HG02759 (cell line): ENCODE measurements at regions not wholly inside any gene's neighbourhood (a gene's known extent, or its start where the extent isn't known, plus 50 kb on each side); places are given as distances from the start of the nearest gene placed in this dataset.
"Not testable (repeated sequence)": the region's sequence is repeated elsewhere in the genome, so short reads cannot be mapped to it uniquely, and the experiment has no call there.

ENCODE experiments used
- ATAC-seq: cut with Tn5 transposase; IDR thresholded peaks from one replicate; pipeline ENCODE4 v1.9.1; 2021; ENCODE audit warnings: mild to moderate bottlenecking, moderate library complexity; ENCODE audit not compliant: unreplicated experiment

- no peak for ATAC-seq
Measured at GRCh38 chr3:125695688-125696087, 100.4 kb upstream of the OSBPL11 start.

GRCh38 chr3:125697126-125697525, 101.8 kb upstream of the OSBPL11 start:
- ATAC-seq: not testable (repeated sequence)

- not testable (repeated sequence) for ATAC-seq
Measured at GRCh38 chr3:125697979-125698640, 102.8 kb upstream of the OSBPL11 start.

DNA sequence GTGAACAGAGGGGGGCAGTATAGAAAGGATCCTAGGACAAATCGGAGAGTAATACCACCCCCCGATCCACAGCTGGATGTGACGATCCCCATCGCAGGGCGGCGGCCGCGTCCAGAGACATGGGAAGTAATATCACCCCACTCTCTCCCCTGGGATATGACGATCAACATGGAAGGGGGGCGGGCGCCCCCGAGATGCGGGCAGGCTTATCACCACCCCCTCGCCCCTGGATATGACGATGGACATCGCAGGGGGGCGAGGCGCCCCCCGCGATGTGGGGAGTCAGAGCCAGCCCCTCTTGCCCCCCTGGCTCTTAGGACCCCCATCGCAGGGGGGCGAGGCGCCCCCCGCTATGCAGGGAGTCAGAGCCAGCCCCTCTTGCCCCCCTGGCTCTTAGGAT, 120.4 kb upstream of the OSBPL11 start:
- ATAC-seq: no peak

- not testable (repeated sequence) for ATAC-seq
Measured at GRCh38 chr3:125732151-125732550, 136.9 kb upstream of the OSBPL11 start.

DNA sequence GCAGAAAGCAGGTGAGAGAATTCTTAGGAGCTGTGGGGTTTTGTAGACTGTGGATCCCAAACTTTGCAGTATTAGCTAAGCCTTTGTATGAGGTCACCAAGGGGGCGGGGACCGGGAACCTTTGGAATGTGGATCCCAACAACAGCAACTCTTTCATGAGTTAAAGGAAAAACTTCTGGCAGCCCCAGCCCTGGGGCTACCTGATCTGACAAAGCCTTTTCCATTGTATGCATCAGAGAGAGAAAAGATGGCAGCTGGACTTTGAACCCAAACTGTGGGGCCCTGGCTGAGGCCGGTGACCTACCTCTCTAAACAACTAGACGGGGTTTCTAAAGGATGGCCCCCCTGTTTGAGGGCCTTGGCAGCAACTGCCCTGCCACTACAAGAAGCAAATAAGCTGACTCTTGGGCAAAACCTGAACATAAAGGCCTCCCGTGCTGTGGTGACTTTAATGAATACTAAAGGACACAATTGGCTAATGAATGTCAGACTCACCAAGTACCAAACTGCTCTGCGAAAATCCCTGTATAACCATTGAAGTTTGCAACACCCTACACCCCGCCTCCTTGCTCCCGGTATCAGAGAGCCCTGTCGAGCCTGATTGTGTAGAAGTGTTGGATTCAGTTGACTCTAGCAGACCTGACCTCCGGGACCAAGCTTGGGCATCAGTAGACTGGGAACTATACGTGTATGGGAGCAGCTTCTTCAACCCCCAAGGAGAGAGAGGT, 146.9 kb upstream of the OSBPL11 start:
- not testable (repeated sequence) for ATAC-seq

DNA sequence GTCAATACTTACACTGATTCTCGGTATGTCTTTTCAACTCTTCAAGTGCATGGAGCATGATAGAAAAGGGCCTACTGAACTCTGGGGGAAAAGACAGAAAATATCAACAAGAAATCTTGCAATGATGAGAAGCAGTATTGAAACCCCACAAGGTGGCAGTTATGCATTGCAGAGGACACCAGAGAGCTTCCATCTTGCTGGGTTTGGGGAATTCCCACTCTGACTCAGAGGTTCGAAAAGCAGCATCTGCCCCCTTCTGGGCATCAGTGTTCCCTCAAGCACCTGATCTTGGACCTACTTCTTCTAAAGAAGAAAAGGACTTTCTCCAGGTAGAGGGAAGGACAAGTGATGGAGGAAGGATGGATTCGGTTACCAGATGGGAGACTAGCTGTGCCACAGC, 147.5 kb upstream of the OSBPL11 start:
- ATAC-seq: not testable (repeated sequence)

GRCh38 chr3:125757050-125757449, 161.8 kb upstream of the OSBPL11 start:
- not testable (repeated sequence) for ATAC-seq

DNA sequence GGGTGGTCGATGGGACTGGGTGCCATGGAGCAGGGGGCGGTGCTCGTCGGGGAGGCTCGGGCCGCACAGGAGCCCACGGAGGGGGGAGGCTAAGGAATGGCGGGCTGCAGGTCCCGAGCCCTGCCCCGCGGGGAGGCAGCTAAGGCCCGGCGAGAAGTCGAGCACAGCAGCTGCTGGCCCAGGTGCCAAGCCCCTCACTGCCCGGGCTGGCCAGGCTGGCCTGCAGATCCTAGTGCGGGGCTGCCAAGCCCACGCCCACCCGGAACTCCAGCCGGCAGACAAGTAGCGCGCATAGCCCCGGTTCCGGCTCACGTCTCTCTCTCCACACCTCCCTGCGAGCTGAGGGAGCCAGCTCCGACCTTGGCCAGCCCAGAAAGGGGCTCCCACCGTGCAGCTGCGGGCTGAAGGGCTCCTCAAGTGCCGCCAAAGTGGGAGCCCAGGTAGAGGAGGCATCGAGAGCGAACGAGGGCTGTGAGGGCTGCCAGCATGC, 163.4 kb upstream of the OSBPL11 start:
- ATAC-seq: not testable (repeated sequence)

GRCh38 chr3:125762601-125763000, 167.3 kb upstream of the OSBPL11 start:
- not testable (repeated sequence) for ATAC-seq

- ATAC-seq: not testable (repeated sequence)
Measured at GRCh38 chr3:125766285-125766826, 171.1 kb upstream of the OSBPL11 start.

- ATAC-seq: not testable (repeated sequence)
Measured at GRCh38 chr3:125766931-125767330, 171.6 kb upstream of the OSBPL11 start.

GRCh38 chr3:125767641-125768040, 172.3 kb upstream of the OSBPL11 start:
- no peak for ATAC-seq

- ATAC-seq: not testable (repeated sequence)
Measured at GRCh38 chr3:125768821-125769220, 173.5 kb upstream of the OSBPL11 start.

DNA sequence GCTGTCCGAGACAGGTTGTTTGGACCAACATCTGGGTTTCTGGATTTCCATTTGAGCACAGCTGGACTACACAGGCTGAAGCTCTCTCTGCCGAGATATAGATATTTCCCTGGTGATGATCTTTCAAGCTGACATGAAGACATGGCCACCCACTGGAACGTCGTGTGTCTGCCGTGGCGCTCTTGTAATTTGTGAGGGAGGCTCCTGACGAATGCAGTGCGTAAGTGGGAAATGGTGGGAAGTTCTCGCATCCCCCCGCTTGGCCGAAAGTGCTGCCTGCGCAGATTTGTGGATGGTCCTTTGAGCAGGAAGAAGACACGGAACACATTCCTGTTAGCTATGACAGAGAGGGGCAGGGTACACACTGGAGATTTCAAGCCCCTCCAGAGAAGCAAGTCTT, 176.2 kb upstream of the OSBPL11 start:
- ATAC-seq: not testable (repeated sequence)

- not testable (repeated sequence) for ATAC-seq
Measured at GRCh38 chr3:125774433-125775034, 179.2 kb upstream of the OSBPL11 start.

- ATAC-seq: not testable (repeated sequence)
Measured at GRCh38 chr3:125775106-125775505, 179.8 kb upstream of the OSBPL11 start.

GRCh38 chr3:125775606-125776294, 180.5 kb upstream of the OSBPL11 start:
- not testable (repeated sequence) for ATAC-seq

GRCh38 chr3:125779276-125779675, 184.0 kb upstream of the OSBPL11 start:
- not testable (repeated sequence) for ATAC-seq

DNA sequence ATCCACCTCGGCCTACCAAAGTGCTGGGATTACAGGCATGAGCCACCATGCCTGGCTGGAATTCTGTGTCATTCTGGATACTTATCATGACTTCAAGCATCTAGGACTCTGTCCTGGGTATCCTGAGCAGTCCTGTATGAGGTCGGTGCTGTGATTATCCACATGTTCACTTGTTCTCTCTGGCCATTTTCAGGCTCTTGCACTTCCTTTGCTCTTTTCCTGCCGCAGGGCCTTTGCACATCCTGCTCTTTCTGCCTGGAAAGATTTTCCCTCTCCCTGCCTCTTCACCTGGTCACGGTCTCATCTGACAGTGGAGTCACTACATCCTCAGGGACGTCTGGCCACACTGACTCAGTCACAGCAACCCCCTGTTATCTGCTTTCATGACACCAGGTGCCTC, 184.6 kb upstream of the OSBPL11 start:
- not testable (repeated sequence) for ATAC-seq

- ATAC-seq: not testable (repeated sequence)
Measured at GRCh38 chr3:125781678-125782077, 186.4 kb upstream of the OSBPL11 start.
